ENCODE measurements at regions not wholly inside any gene's neighbourhood (a gene's known extent, or its start where the extent isn't known, plus 50 kb on each side); places are given as distances from the start of the nearest gene placed in this dataset.

- Mint-ChIP-seq H3K36me3 (ENCODE audit: low read depth) (no peaks in the 10 kb centered on the region), H3K4me3 (no peak overlapping the region), H3K9me3 (no peaks in the 10 kb centered on the region), H3K27ac (no peak overlapping the region), H3K4me1 (peaks cover 24% of the 10 kb centered on the region), H3K27me3 (ENCODE audit: insufficient read depth) (no peaks in the 10 kb centered on the region)
- 82 to 88% methylated on average over 6 to 7 of the region's 7 CpGs for WGBS, 2 experiments (ENCODE audit: insufficient coverage in 1 of 2, insufficient read length in 1 of 2)
- H3K4me3 ChIP-seq (ENCODE audit: low read length), result no peak overlapping the region
- H3K27me3 ChIP-seq (ENCODE audit: control insufficient read depth, insufficient read depth, low read length, poor library complexity, severe bottlenecking), result no peaks in the 10 kb centered on the region
- H3K4me1 ChIP-seq (ENCODE audit: control insufficient read depth, insufficient read depth, low read length), result peaks cover 6% of the 10 kb centered on the region
- no peaks in the 10 kb centered on the region for H3K9me3 ChIP-seq (ENCODE audit: control insufficient read depth, low read length)
- no peaks in the 10 kb centered on the region for H3K36me3 ChIP-seq (ENCODE audit: control insufficient read depth, insufficient read depth, low read length)
- no peak overlapping the region for H3K9ac ChIP-seq (ENCODE audit: extremely low read depth, low read length, poor library complexity, severe bottlenecking)
- no peak for TF ChIP-seq CTCF (conservative IDR thresholded peaks at IDR 0.05)
- H3K27ac ChIP-seq (ENCODE audit: low read depth, low read length), result no peak overlapping the region
- DNase-seq, result no peak
Measured at GRCh38 chr5:125012727-125013451, 266.4 kb upstream of the ZNF608 start.

GRCh38 chr5:125014202-125014601, 267.8 kb upstream of the ZNF608 start:
- no peaks in the 10 kb centered on the region for H3K9me3 Mint-ChIP-seq
- no peaks in the 10 kb centered on the region for H3K9me3 ChIP-seq (ENCODE audit: control insufficient read depth, low read length)
- TF ChIP-seq CTCF (conservative IDR thresholded peaks at IDR 0.05), result no peak
- no peak overlapping the region for H3K4me3 Mint-ChIP-seq
- 76% methylated on average over 1 of the region's 1 CpG; no CpG with 5 or more reads in 1 of the 2 experiments for WGBS, 2 experiments (ENCODE audit: insufficient coverage in 1 of 2, insufficient read length in 1 of 2)
- H3K27ac Mint-ChIP-seq, result no peak overlapping the region
- H3K4me1 ChIP-seq (ENCODE audit: control insufficient read depth, insufficient read depth, low read length), result peaks cover 6% of the 10 kb centered on the region
- no peaks in the 10 kb centered on the region for H3K36me3 Mint-ChIP-seq (ENCODE audit: low read depth)
- H3K27me3 ChIP-seq (ENCODE audit: control insufficient read depth, insufficient read depth, low read length, poor library complexity, severe bottlenecking), result no peaks in the 10 kb centered on the region
- H3K27me3 Mint-ChIP-seq (ENCODE audit: insufficient read depth), result no peaks in the 10 kb centered on the region
- H3K27ac ChIP-seq (ENCODE audit: low read depth, low read length), result no peak overlapping the region
- H3K4me3 ChIP-seq (ENCODE audit: low read length), result no peak overlapping the region
- no peak for DNase-seq
- H3K36me3 ChIP-seq (ENCODE audit: control insufficient read depth, insufficient read depth, low read length), result no peaks in the 10 kb centered on the region
- no peak overlapping the region for H3K9ac ChIP-seq (ENCODE audit: extremely low read depth, low read length, poor library complexity, severe bottlenecking)
- peaks cover 24% of the 10 kb centered on the region for H3K4me1 Mint-ChIP-seq

- H3K27me3 Mint-ChIP-seq (ENCODE audit: insufficient read depth), result no peaks in the 10 kb centered on the region
- H3K27me3 ChIP-seq (ENCODE audit: control insufficient read depth, insufficient read depth, low read length, poor library complexity, severe bottlenecking), result no peaks in the 10 kb centered on the region
- peaks cover 2% of the 10 kb centered on the region for H3K4me1 ChIP-seq (ENCODE audit: control insufficient read depth, insufficient read depth, low read length)
- H3K9ac ChIP-seq (ENCODE audit: extremely low read depth, low read length, poor library complexity, severe bottlenecking), result no peak overlapping the region
- H3K27ac ChIP-seq (ENCODE audit: low read depth, low read length), result no peak overlapping the region
- H3K36me3 Mint-ChIP-seq (ENCODE audit: low read depth), result no peaks in the 10 kb centered on the region
- WGBS, 2 experiments (ENCODE audit: insufficient coverage in 1 of 2, insufficient read length in 1 of 2), result 71 to 85% methylated on average over 1 of the region's 1 CpG
- H3K36me3 ChIP-seq (ENCODE audit: control insufficient read depth, insufficient read depth, low read length), result no peaks in the 10 kb centered on the region
- no peak overlapping the region for H3K27ac Mint-ChIP-seq
- H3K4me3 ChIP-seq (ENCODE audit: low read length), result no peak overlapping the region
- no peak for TF ChIP-seq CTCF (conservative IDR thresholded peaks at IDR 0.05)
- DNase-seq, result no peak
- H3K4me3 Mint-ChIP-seq, result no peak overlapping the region
- H3K9me3 ChIP-seq (ENCODE audit: control insufficient read depth, low read length), result no peaks in the 10 kb centered on the region
- peaks cover 8% of the 10 kb centered on the region for H3K4me1 Mint-ChIP-seq
- H3K9me3 Mint-ChIP-seq, result no peaks in the 10 kb centered on the region
Measured at GRCh38 chr5:125017796-125018195, 271.4 kb upstream of the ZNF608 start.
